ENCODE measurements at regions not wholly inside any gene's neighbourhood (a gene's known extent, or its start where the extent isn't known, plus 50 kb on each side); places are given as distances from the start of the nearest gene placed in this dataset.

DNA sequence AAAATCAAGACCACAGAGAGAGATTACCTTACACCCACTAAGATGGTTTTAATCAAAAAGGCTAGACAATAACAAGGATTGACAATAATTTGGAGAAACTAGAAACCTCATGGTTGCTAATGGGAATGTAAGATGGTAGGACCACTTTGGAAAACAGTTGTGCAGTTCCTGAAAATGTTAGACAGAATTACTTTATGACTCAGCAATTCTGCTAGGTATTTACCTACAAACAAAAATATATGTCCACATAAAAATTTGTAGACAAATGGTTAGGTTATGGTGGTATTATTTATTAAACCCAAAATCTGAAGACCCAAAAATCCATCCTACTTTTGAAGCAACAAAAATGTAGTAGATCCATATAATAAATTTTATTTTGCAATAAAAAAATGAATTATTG is 1027.0 kb upstream of the ADGRL3 start:
- TF ChIP-seq CREM (CRISPR knock-in tag; IDR thresholded peaks at IDR 0.05): no peak
- no peak for TF ChIP-seq EMX1 (CRISPR knock-in tag; IDR thresholded peaks at IDR 0.05)
- no peak for TF ChIP-seq CBFB (CRISPR knock-in tag; IDR thresholded peaks at IDR 0.05; ENCODE audit: low read depth)
- Mint-ChIP-seq H3K36me3 (no peaks in the 10 kb centered on the region), H3K27ac (no peak overlapping the region), H3K4me1 (no peaks in the 10 kb centered on the region), H3K27me3 (ENCODE audit: low read depth) (no peaks in the 10 kb centered on the region), H3K9me3 (peaks cover 7% of the 10 kb centered on the region), H3K4me3 (no peak overlapping the region)
- ChIA-PET CTCF (no interaction called here), POLR2A (no interaction called here)
- no peak for ATAC-seq
- DNase-seq (ENCODE audit: low spot score): no peak

DNA sequence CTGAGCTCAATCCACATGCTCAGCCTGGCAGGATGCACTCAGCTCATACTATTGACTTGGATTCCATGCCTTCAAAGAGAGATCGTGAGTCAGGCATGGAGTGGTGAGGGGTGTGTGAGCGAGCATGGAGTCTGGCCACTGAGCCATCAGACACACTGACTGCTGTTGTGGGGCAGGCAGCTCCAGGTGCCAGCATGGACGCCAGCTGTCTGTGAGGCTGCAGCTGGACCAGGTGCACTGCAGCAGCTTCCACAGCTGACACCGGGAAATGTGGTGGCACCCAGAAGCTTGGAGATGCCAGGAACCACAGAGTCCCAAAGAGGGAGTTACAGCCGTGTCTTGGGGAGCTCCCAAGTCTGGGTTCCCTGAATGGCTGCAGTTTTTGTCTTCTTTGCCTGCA is 1026.4 kb upstream of the ADGRL3 start:
- DNase-seq (ENCODE audit: low spot score) (no peak), ATAC-seq (no peak)
- no peaks in the 10 kb centered on the region for H3K36me3 Mint-ChIP-seq
- no peak overlapping the region for H3K27ac Mint-ChIP-seq
- no peaks in the 10 kb centered on the region for H3K27me3 Mint-ChIP-seq (ENCODE audit: low read depth)
- H3K4me3 Mint-ChIP-seq: no peak overlapping the region
- TF ChIP-seq IRF2 (CRISPR knock-in tag; IDR thresholded peaks at IDR 0.05; ENCODE audit: borderline replicate concordance, low read depth): no peak
- TF ChIP-seq, protein P1, sequence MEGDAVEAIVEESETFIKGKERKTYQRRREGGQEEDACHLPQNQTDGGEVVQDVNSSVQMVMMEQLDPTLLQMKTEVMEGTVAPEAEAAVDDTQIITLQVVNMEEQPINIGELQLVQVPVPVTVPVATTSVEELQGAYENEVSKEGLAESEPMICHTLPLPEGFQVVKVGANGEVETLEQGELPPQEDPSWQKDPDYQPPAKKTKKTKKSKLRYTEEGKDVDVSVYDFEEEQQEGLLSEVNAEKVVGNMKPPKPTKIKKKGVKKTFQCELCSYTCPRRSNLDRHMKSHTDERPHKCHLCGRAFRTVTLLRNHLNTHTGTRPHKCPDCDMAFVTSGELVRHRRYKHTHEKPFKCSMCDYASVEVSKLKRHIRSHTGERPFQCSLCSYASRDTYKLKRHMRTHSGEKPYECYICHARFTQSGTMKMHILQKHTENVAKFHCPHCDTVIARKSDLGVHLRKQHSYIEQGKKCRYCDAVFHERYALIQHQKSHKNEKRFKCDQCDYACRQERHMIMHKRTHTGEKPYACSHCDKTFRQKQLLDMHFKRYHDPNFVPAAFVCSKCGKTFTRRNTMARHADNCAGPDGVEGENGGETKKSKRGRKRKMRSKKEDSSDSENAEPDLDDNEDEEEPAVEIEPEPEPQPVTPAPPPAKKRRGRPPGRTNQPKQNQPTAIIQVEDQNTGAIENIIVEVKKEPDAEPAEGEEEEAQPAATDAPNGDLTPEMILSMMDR (IDR thresholded peaks at IDR 0.05): no peak
- TF ChIP-seq, protein P2, sequence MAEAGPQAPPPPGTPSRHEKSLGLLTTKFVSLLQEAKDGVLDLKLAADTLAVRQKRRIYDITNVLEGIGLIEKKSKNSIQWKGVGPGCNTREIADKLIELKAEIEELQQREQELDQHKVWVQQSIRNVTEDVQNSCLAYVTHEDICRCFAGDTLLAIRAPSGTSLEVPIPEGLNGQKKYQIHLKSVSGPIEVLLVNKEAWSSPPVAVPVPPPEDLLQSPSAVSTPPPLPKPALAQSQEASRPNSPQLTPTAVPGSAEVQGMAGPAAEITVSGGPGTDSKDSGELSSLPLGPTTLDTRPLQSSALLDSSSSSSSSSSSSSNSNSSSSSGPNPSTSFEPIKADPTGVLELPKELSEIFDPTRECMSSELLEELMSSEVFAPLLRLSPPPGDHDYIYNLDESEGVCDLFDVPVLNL (CRISPR knock-in tag; IDR thresholded peaks at IDR 0.05; ENCODE audit: borderline replicate concordance, low read depth): no peak
- TF ChIP-seq, protein P3, sequence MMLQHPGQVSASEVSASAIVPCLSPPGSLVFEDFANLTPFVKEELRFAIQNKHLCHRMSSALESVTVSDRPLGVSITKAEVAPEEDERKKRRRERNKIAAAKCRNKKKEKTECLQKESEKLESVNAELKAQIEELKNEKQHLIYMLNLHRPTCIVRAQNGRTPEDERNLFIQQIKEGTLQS (CRISPR knock-in tag; conservative IDR thresholded peaks at IDR 0.05): no peak
- TF ChIP-seq TCF7 (CRISPR knock-in tag; IDR thresholded peaks at IDR 0.05; ENCODE audit: low read depth): no peak
- TF ChIP-seq MYBL2 (CRISPR knock-in tag; IDR thresholded peaks at IDR 0.05): no peak
- TF ChIP-seq, protein P4, sequence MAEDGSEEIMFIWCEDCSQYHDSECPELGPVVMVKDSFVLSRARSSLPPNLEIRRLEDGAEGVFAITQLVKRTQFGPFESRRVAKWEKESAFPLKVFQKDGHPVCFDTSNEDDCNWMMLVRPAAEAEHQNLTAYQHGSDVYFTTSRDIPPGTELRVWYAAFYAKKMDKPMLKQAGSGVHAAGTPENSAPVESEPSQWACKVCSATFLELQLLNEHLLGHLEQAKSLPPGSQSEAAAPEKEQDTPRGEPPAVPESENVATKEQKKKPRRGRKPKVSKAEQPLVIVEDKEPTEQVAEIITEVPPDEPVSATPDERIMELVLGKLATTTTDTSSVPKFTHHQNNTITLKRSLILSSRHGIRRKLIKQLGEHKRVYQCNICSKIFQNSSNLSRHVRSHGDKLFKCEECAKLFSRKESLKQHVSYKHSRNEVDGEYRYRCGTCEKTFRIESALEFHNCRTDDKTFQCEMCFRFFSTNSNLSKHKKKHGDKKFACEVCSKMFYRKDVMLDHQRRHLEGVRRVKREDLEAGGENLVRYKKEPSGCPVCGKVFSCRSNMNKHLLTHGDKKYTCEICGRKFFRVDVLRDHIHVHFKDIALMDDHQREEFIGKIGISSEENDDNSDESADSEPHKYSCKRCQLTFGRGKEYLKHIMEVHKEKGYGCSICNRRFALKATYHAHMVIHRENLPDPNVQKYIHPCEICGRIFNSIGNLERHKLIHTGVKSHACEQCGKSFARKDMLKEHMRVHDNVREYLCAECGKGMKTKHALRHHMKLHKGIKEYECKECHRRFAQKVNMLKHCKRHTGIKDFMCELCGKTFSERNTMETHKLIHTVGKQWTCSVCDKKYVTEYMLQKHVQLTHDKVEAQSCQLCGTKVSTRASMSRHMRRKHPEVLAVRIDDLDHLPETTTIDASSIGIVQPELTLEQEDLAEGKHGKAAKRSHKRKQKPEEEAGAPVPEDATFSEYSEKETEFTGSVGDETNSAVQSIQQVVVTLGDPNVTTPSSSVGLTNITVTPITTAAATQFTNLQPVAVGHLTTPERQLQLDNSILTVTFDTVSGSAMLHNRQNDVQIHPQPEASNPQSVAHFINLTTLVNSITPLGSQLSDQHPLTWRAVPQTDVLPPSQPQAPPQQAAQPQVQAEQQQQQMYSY (CRISPR knock-in tag; IDR thresholded peaks at IDR 0.05): no peak
- TF ChIP-seq, protein P5, sequence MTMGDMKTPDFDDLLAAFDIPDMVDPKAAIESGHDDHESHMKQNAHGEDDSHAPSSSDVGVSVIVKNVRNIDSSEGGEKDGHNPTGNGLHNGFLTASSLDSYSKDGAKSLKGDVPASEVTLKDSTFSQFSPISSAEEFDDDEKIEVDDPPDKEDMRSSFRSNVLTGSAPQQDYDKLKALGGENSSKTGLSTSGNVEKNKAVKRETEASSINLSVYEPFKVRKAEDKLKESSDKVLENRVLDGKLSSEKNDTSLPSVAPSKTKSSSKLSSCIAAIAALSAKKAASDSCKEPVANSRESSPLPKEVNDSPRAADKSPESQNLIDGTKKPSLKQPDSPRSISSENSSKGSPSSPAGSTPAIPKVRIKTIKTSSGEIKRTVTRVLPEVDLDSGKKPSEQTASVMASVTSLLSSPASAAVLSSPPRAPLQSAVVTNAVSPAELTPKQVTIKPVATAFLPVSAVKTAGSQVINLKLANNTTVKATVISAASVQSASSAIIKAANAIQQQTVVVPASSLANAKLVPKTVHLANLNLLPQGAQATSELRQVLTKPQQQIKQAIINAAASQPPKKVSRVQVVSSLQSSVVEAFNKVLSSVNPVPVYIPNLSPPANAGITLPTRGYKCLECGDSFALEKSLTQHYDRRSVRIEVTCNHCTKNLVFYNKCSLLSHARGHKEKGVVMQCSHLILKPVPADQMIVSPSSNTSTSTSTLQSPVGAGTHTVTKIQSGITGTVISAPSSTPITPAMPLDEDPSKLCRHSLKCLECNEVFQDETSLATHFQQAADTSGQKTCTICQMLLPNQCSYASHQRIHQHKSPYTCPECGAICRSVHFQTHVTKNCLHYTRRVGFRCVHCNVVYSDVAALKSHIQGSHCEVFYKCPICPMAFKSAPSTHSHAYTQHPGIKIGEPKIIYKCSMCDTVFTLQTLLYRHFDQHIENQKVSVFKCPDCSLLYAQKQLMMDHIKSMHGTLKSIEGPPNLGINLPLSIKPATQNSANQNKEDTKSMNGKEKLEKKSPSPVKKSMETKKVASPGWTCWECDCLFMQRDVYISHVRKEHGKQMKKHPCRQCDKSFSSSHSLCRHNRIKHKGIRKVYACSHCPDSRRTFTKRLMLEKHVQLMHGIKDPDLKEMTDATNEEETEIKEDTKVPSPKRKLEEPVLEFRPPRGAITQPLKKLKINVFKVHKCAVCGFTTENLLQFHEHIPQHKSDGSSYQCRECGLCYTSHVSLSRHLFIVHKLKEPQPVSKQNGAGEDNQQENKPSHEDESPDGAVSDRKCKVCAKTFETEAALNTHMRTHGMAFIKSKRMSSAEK (CRISPR knock-in tag; IDR thresholded peaks at IDR 0.05; ENCODE audit: borderline replicate concordance): no peak
- TF ChIP-seq, protein P6, sequence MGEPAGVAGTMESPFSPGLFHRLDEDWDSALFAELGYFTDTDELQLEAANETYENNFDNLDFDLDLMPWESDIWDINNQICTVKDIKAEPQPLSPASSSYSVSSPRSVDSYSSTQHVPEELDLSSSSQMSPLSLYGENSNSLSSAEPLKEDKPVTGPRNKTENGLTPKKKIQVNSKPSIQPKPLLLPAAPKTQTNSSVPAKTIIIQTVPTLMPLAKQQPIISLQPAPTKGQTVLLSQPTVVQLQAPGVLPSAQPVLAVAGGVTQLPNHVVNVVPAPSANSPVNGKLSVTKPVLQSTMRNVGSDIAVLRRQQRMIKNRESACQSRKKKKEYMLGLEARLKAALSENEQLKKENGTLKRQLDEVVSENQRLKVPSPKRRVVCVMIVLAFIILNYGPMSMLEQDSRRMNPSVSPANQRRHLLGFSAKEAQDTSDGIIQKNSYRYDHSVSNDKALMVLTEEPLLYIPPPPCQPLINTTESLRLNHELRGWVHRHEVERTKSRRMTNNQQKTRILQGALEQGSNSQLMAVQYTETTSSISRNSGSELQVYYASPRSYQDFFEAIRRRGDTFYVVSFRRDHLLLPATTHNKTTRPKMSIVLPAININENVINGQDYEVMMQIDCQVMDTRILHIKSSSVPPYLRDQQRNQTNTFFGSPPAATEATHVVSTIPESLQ (CRISPR knock-in tag; IDR thresholded peaks at IDR 0.05): no peak
- TF ChIP-seq HMGA2 (CRISPR knock-in tag; IDR thresholded peaks at IDR 0.05): no peak
- no peak for TF ChIP-seq EMX1 (CRISPR knock-in tag; IDR thresholded peaks at IDR 0.05)
- TF ChIP-seq, protein P7, sequence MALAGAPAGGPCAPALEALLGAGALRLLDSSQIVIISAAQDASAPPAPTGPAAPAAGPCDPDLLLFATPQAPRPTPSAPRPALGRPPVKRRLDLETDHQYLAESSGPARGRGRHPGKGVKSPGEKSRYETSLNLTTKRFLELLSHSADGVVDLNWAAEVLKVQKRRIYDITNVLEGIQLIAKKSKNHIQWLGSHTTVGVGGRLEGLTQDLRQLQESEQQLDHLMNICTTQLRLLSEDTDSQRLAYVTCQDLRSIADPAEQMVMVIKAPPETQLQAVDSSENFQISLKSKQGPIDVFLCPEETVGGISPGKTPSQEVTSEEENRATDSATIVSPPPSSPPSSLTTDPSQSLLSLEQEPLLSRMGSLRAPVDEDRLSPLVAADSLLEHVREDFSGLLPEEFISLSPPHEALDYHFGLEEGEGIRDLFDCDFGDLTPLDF (CRISPR knock-in tag; IDR thresholded peaks at IDR 0.05): no peak
- no peak for TF ChIP-seq ZNF138 (CRISPR knock-in tag; conservative IDR thresholded peaks at IDR 0.05)
- TF ChIP-seq ZNF121 (CRISPR knock-in tag; IDR thresholded peaks at IDR 0.05): no peak
- no peak for TF ChIP-seq SMAD4 (CRISPR knock-in tag; IDR thresholded peaks at IDR 0.05)
- no peak for TF ChIP-seq ZBTB21 (CRISPR knock-in tag; IDR thresholded peaks at IDR 0.05; ENCODE audit: borderline replicate concordance)
- TF ChIP-seq MXD4 (CRISPR knock-in tag; IDR thresholded peaks at IDR 0.05; ENCODE audit: borderline replicate concordance): no peak
- H3K9me3 Mint-ChIP-seq: peaks cover 7% of the 10 kb centered on the region
- H3K4me1 Mint-ChIP-seq: no peaks in the 10 kb centered on the region
- POLR2A ChIA-PET: no interaction called here
- CTCF ChIA-PET: no interaction called here

All from WTC11 (cell line).